Subcutaneous abdominal adipose tissue (tissue), 5 donors: ENCODE measurements at regions not wholly inside any gene's neighbourhood (a gene's known extent, or its start where the extent isn't known, plus 50 kb on each side); places are given as distances from the start of the nearest gene placed in this dataset.

Experiments used
- H3K27ac ChIP-seq: one replicate; pipeline ENCODE4 v1.7.0; 2013; ENCODE audit warnings: low read depth, mild to moderate bottlenecking, inconsistent platforms, low read length, moderate library complexity
- H3K27me3 ChIP-seq, 5 donors: one replicate each; pipeline ENCODE4 v1.7.0; 2013; ENCODE audit warnings: low read length in 5 of 5, inconsistent platforms in 1 of 5; ENCODE audit not compliant: control insufficient read depth in 5 of 5, insufficient read depth in 4 of 5
- H3K36me3 ChIP-seq, 5 donors: one replicate each; pipeline ENCODE4 v1.7.0; 2013; ENCODE audit warnings: low read length in 5 of 5; ENCODE audit not compliant: control insufficient read depth in 5 of 5, insufficient read depth in 5 of 5
- H3K4me1 ChIP-seq, 5 donors: one replicate each; pipeline ENCODE4 v1.7.0; 2013; ENCODE audit warnings: low read length in 5 of 5, mild to moderate bottlenecking in 3 of 5, moderate library complexity in 1 of 5; ENCODE audit not compliant: control insufficient read depth in 5 of 5, insufficient read depth in 5 of 5
- H3K4me3 ChIP-seq, 5 donors: one replicate each; pipeline ENCODE4 v1.7.0; 2013; ENCODE audit warnings: low read length in 5 of 5, low read depth in 1 of 5
- H3K9ac ChIP-seq, 5 donors: one replicate each; pipeline ENCODE4 v1.7.0; 2013; ENCODE audit warnings: low read length in 5 of 5, mild to moderate bottlenecking in 4 of 5, moderate library complexity in 3 of 5
- H3K9me3 ChIP-seq, 5 donors: one replicate each; pipeline ENCODE4 v1.7.0; 2013; ENCODE audit warnings: low read length in 5 of 5; ENCODE audit not compliant: control insufficient read depth in 5 of 5
- donor health status: healthy.
- donor health status: healthy.
- donor health status: healthy.
- donor health status: healthy.
- donor health status: healthy.

DNA sequence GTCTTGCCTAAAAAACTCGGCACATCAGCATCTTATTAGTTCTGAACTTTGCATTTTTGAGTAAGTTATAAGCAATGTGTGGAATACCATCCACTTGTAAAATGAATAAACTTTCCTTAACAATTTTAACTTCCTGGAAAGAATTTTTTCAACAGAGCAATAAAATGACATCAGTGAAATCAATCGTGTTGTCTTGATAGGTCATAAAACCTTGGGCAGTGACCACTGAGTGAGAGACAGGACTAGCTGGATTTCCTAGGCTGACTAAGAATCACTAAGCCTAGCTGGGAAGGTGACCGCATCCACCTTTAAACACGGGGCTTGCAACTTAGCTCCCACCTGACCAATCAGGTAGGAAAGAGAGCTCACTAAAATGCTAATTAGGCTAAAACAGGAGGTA lies 403.0 kb upstream of the CNKSR2 start:
- H3K4me3 ChIP-seq = no peak overlapping the region
- H3K9ac ChIP-seq = no peak overlapping the region
- no peaks in the 10 kb centered on the region for H3K4me1 ChIP-seq
- H3K9me3 ChIP-seq = peaks cover 0 to 5% (median 0%) of the 10 kb centered on the region in 5 donors
- H3K36me3 ChIP-seq = no peaks in the 10 kb centered on the region
- no peak overlapping the region for H3K27ac ChIP-seq
- no peaks in the 10 kb centered on the region for H3K27me3 ChIP-seq

DNA sequence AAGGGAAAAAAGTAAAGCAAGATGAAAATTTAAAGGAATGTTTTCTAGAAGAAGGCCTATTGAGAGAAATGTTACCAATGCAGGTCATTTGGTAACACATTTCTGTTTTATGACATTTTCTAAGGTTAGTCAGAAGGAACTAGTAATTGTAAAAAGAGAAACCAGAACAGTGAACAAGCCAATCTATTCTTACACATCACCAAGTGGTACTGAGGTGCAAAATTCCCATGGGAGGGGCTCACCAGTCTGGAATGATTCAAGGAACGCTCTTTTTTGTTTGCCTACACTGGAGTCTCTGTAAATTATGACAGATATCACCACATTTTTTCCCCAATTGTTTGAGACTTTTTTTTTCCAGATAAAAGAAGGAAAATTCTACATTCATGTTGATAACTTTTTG lies 404.7 kb upstream of the CNKSR2 start:
- Histone ChIP-seq H3K36me3 (no peaks in the 10 kb centered on the region), H3K27ac (no peak overlapping the region), H3K9me3 (peaks cover 0 to 5% (median 0%) of the 10 kb centered on the region in 5 donors), H3K4me3 (no peak overlapping the region), H3K27me3 (no peaks in the 10 kb centered on the region), H3K9ac (no peak overlapping the region), H3K4me1 (no peaks in the 10 kb centered on the region)

DNA sequence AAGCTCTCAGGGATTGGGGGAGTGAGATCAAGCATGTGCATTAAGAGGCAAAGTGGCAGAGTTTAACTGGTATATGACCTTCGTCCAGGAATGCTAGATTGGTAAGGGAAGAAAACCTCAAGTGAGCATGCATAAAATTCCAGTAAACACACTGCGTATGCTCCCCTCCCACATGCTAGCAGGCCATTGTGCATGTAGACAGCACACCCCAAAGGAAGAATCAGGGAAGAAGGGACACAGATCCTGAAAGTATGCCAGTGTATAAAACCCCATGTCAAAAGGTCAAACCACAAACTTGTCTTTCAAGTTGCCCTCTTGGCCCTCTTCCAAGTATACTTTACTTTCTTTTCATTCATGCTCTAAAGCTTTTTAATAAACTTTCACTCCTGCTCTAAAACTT lies 405.2 kb upstream of the CNKSR2 start:
- Histone ChIP-seq H3K36me3 (no peaks in the 10 kb centered on the region), H3K27ac (no peak overlapping the region), H3K9ac (no peak overlapping the region), H3K27me3 (no peaks in the 10 kb centered on the region), H3K4me1 (no peaks in the 10 kb centered on the region), H3K9me3 (peaks cover 0 to 5% (median 2%) of the 10 kb centered on the region in 5 donors), H3K4me3 (no peak overlapping the region)

DNA sequence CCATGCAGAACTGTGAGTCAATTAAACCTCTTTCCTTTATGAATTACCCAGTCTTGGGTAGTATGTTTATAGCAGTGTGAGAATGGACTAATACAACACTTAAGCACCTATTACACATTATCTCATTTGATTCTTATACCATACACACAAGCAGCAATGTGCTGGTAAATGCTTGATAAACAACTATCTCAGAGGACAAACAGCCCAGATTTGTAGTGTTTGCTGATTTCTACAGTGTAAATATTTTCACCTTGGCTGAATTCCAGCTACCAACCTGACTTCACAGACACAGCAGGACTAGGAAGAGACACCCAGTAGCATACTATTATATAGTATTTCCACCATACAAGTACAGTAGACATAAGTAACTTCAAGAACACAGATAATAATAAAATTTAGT lies 406.5 kb upstream of the CNKSR2 start:
- Histone ChIP-seq H3K4me1 (no peaks in the 10 kb centered on the region), H3K27me3 (no peaks in the 10 kb centered on the region), H3K4me3 (no peak overlapping the region), H3K9me3 (peaks cover 0 to 5% (median 4%) of the 10 kb centered on the region in 5 donors), H3K27ac (no peak overlapping the region), H3K36me3 (no peaks in the 10 kb centered on the region), H3K9ac (no peak overlapping the region)

DNA sequence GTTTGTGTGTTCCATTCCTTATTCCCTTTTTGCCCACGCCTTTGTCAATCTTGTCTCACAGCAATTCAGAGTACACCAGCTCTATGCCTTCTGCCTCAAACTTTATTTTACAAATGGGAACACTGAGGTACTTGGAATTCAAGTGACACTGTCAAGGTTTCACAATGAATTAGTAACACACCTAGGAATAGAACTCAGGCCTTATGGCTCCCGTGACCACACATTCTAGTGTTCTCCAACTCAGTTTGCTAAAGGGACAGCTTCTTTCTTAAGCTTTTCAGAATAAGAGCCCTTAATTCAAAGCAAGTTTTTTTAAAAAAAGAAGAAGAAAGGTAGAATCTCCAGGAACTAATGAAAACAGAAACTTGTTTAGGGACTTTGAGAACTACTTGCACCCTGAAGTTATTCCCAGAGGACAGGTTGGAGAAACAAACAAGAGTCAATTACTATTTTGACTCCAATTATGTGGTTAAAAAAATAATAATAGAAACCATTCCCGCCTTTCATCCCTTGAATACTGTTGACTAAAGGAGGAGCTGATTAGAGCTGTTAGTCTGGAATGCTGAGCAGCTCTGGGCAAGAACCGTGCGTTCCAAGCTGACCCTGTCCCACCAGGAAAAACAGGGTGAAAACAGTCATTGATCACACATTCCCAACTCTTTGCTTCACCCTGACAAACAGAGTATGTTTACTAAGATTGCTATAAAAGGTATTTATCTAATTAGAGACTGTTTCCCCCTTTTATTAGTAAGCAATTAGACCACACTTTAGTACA lies 408.8 kb upstream of the CNKSR2 start:
- no peak overlapping the region for H3K4me3 ChIP-seq
- no peaks in the 10 kb centered on the region for H3K36me3 ChIP-seq
- H3K27me3 ChIP-seq = no peaks in the 10 kb centered on the region

DNA sequence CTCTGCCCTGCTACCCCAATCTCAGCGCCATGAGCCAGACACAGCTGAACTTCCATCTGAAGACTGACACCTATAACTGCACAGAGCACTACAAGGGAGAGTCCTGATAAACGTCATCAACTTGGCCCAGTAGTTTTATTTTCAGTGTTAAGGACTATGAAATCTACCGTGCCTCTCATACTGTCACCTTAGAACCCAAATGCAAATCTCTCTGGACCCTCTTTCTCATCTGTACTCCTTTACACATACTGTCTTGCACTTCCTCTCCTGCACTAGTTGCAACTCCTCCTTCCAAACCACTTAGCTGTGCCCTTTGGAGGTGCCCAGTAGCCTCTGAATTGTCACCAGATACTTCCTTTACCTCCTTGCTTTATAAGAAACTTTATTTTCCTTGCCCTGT lies 420.2 kb upstream of the CNKSR2 start:
- Histone ChIP-seq H3K9ac (no peak overlapping the region), H3K4me3 (no peak overlapping the region), H3K27me3 (peaks cover 0 to 2% (median 0%) of the 10 kb centered on the region in 5 donors), H3K4me1 (peaks cover 0 to 2% (median 0%) of the 10 kb centered on the region in 5 donors), H3K27ac (no peak overlapping the region), H3K36me3 (no peaks in the 10 kb centered on the region), H3K9me3 (no peaks in the 10 kb centered on the region)

More for the DNA sequence above, 408.8 kb upstream of the CNKSR2 start:
- Histone ChIP-seq H3K9ac (no peak overlapping the region), H3K27ac (no peak overlapping the region), H3K4me1 (no peaks in the 10 kb centered on the region), H3K9me3 (peaks cover 0 to 5% (median 4%) of the 10 kb centered on the region in 5 donors)

DNA sequence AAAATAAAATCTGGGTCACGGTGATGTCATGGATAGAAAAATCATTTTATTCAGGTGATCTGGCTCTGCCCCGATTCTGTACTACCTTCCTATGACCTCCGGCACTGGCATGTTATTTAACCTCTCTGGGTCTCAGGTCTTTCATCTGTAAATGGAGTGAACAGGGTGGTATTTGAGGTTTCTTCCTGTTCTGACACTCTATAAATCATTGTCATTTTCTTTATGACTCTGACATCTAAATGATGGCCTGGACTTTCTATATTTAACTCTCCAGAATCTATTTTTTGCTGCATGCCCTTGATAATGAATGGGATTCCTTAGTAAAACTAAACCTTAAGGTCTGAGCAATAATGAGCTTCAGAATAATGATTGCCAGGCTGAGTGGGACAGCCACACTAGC lies 422.0 kb upstream of the CNKSR2 start:
- Histone ChIP-seq H3K27ac (no peak overlapping the region), H3K9ac (no peak overlapping the region), H3K9me3 (no peaks in the 10 kb centered on the region), H3K27me3 (peaks cover 0 to 2% (median 0%) of the 10 kb centered on the region in 5 donors), H3K4me3 (no peak overlapping the region), H3K36me3 (no peaks in the 10 kb centered on the region), H3K4me1 (peaks cover 0 to 2% (median 0%) of the 10 kb centered on the region in 5 donors)

DNA sequence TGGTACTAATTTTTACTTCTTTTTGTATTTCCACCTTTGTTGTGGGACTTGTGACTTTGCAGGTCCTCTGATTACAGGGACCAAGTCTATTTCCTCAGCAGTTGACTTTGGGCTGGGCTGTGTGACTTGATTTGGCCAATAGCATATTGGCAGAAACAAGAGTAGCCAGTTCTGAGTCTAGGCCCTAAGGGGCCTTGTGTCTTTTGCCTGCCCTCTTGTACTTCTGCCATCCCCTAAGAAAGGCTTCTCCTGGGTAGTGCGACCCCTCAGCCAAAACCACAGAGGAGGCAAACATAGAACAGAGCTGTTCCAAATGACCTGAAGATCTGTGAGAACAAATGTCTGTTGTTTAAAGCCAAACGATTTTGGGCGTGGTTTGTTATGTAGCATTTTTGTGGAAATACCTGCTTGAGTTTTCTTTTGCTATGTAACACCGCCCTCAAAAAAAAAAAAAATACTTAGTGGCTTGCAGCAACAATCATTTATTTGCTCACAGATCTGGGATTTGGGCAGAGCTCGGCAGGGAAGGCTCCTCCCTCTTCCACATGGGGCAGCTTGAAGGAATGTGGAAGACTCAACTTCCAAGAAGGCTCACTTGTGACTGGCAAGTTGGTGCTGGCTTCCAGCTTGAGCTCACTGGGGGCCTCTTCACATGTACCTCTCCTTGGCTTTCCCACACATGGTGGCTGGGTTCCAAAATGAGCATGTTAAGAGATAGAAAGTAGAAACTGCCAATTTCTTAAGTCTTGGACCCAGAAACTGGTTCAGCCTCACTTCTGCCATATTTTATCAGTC lies 423.0 kb upstream of the CNKSR2 start:
- peaks cover 0 to 2% (median 0%) of the 10 kb centered on the region in 5 donors for H3K4me1 ChIP-seq
- H3K9me3 ChIP-seq = no peaks in the 10 kb centered on the region
- H3K36me3 ChIP-seq = no peaks in the 10 kb centered on the region
- H3K27ac ChIP-seq = no peak overlapping the region
- H3K4me3 ChIP-seq = no peak overlapping the region
- no peak overlapping the region for H3K9ac ChIP-seq
- peaks cover 0 to 3% (median 0%) of the 10 kb centered on the region in 5 donors for H3K27me3 ChIP-seq

DNA sequence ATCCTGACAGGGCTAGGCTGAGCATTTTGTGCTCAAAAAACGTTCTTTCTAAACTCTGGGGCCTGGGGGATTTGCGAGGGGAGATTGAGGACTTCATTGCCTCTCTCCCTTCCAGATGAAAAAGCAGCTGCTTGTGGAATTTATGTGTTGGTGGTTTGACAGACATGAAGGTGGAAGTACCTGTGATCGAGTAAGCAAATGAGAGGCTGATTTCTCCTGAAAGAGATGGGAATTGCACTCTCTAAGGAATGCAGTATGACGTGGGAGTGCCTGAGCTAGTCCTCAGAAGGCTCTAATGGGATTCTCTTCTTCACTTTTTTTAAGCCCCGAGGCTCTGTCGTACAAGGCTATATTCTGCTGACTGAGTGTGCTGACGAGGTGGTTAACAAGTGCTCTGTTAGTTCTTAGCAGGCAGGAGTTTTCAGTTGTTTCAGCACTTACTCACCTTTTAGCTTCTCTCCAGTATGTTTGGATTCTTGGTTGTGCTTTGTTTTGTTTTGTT lies 426.8 kb upstream of the CNKSR2 start:
- no peaks in the 10 kb centered on the region for H3K36me3 ChIP-seq
- H3K9me3 ChIP-seq = no peaks in the 10 kb centered on the region
- H3K4me1 ChIP-seq = peaks cover 0 to 2% (median 0%) of the 10 kb centered on the region in 5 donors
- no peak overlapping the region for H3K4me3 ChIP-seq
- no peak overlapping the region for H3K9ac ChIP-seq
- H3K27me3 ChIP-seq = peaks cover 0 to 3% (median 0%) of the 10 kb centered on the region in 5 donors
- no peak overlapping the region for H3K27ac ChIP-seq

DNA sequence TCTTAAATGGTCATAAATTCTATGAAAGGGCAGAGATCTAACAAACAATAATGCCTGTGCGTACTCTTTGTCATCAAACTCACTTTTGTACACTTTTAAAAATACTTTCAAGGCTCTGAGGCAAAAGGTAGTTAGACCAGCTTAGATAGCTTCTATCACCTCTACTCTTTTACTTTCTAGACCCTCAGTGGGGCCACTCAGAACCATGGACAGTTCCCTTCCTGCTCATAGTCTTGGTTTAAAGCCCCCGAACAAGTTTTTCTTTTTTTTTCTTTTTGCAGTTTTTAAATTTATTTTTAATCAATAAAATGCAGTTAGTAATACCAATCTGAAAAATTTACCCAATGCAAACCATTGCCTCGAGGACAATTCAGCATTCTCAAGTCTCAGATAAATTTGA lies 460.5 kb upstream of the CNKSR2 start:
- H3K27ac ChIP-seq = no peak overlapping the region
- no peak overlapping the region for H3K4me3 ChIP-seq
- no peaks in the 10 kb centered on the region for H3K36me3 ChIP-seq
- H3K4me1 ChIP-seq = no peaks in the 10 kb centered on the region
- H3K9ac ChIP-seq = no peak overlapping the region
- H3K27me3 ChIP-seq = no peaks in the 10 kb centered on the region
- H3K9me3 ChIP-seq = no peaks in the 10 kb centered on the region
